ENCODE measurements at regions not wholly inside any gene's neighbourhood (a gene's known extent, or its start where the extent isn't known, plus 50 kb on each side); places are given as distances from the start of the nearest gene placed in this dataset.

DNA sequence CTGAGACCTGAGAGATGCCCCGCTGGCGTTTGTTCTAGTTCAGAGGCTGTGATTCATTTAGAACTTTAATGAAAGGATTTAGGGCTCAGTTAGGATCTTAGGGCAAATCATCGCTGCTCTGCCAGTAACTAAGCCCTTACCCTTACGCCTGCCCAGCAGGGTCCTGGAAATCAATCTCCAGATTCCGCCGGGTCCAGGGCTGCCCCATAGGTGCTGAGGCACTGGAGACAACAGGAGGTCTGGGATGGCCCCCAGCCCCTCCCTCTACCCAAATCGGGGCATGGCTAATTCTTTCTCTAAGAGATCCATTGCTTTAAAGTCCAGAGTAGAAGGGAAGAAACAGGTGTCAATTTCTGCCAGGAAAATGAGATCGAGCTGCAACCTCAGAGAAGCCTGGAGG is 83.1 kb downstream of the SDC1 start:
- Histone ChIP-seq H3K27ac (ENCODE audit: low read depth, low read length) (no peak overlapping the region), H3K36me3 (ENCODE audit: control insufficient read depth in 1 of 2, insufficient read depth in 2 of 2, low read length in 2 of 2) (no peaks in the 10 kb centered on the region), H3K9ac (ENCODE audit: low read depth in 1 of 2, low read length in 2 of 2) (no peak overlapping the region), H3K4me3 (ENCODE audit: low read depth in 1 of 2, low read length in 2 of 2) (no peak overlapping the region), H3K27me3 (ENCODE audit: control insufficient read depth in 1 of 2, insufficient read depth in 2 of 2, low read length in 2 of 2) (no peaks in the 10 kb centered on the region), H3K4me1 (ENCODE audit: control insufficient read depth in 1 of 2, insufficient read depth in 2 of 2, low read length in 2 of 2) (peaks cover 18 to 25% of the 10 kb centered on the region in 2 donors), H3K9me3 (ENCODE audit: control insufficient read depth in 1 of 2, low read length in 2 of 2) (no peaks in the 10 kb centered on the region)

GRCh38 chr2:20141056-20141762 is 83.7 kb downstream of the SDC1 start:
- Histone ChIP-seq H3K4me3 (ENCODE audit: low read depth in 1 of 2, low read length in 2 of 2) (no peak overlapping the region), H3K27ac (ENCODE audit: low read depth, low read length) (no peak overlapping the region), H3K9me3 (ENCODE audit: control insufficient read depth in 1 of 2, low read length in 2 of 2) (no peaks in the 10 kb centered on the region), H3K27me3 (ENCODE audit: control insufficient read depth in 1 of 2, insufficient read depth in 2 of 2, low read length in 2 of 2) (no peaks in the 10 kb centered on the region), H3K9ac (ENCODE audit: low read depth in 1 of 2, low read length in 2 of 2) (no peak overlapping the region), H3K4me1 (ENCODE audit: control insufficient read depth in 1 of 2, insufficient read depth in 2 of 2, low read length in 2 of 2) (peaks cover 17 to 24% of the 10 kb centered on the region in 2 donors), H3K36me3 (ENCODE audit: control insufficient read depth in 1 of 2, insufficient read depth in 2 of 2, low read length in 2 of 2) (no peaks in the 10 kb centered on the region)

- Histone ChIP-seq H3K27me3 (ENCODE audit: control insufficient read depth in 1 of 2, insufficient read depth in 2 of 2, low read length in 2 of 2) (no peaks in the 10 kb centered on the region), H3K4me3 (ENCODE audit: low read depth in 1 of 2, low read length in 2 of 2) (no peak overlapping the region), H3K9me3 (ENCODE audit: control insufficient read depth in 1 of 2, low read length in 2 of 2) (no peaks in the 10 kb centered on the region), H3K27ac (ENCODE audit: low read depth, low read length) (no peak overlapping the region), H3K36me3 (ENCODE audit: control insufficient read depth in 1 of 2, insufficient read depth in 2 of 2, low read length in 2 of 2) (no peaks in the 10 kb centered on the region), H3K9ac (ENCODE audit: low read depth in 1 of 2, low read length in 2 of 2) (no peak overlapping the region), H3K4me1 (ENCODE audit: control insufficient read depth in 1 of 2, insufficient read depth in 2 of 2, low read length in 2 of 2) (peaks cover 15 to 24% of the 10 kb centered on the region in 2 donors)
These were observed 84.4 kb downstream of the SDC1 start for GRCh38 chr2:20140321-20141055.

- no peak overlapping the region for H3K9ac ChIP-seq (ENCODE audit: low read depth in 1 of 2, low read length in 2 of 2)
- peaks cover 11 to 18% of the 10 kb centered on the region in 2 donors for H3K4me1 ChIP-seq (ENCODE audit: control insufficient read depth in 1 of 2, insufficient read depth in 2 of 2, low read length in 2 of 2)
- H3K36me3 ChIP-seq (ENCODE audit: control insufficient read depth in 1 of 2, insufficient read depth in 2 of 2, low read length in 2 of 2), result no peaks in the 10 kb centered on the region
- H3K27ac ChIP-seq (ENCODE audit: low read depth, low read length), result no peak overlapping the region
- no peaks in the 10 kb centered on the region for H3K9me3 ChIP-seq (ENCODE audit: control insufficient read depth in 1 of 2, low read length in 2 of 2)
- H3K4me3 ChIP-seq (ENCODE audit: low read depth in 1 of 2, low read length in 2 of 2), result no peak overlapping the region
- no peaks in the 10 kb centered on the region for H3K27me3 ChIP-seq (ENCODE audit: control insufficient read depth in 1 of 2, insufficient read depth in 2 of 2, low read length in 2 of 2)
These were observed 85.3 kb downstream of the SDC1 start for GRCh38 chr2:20139407-20140172.

DNA sequence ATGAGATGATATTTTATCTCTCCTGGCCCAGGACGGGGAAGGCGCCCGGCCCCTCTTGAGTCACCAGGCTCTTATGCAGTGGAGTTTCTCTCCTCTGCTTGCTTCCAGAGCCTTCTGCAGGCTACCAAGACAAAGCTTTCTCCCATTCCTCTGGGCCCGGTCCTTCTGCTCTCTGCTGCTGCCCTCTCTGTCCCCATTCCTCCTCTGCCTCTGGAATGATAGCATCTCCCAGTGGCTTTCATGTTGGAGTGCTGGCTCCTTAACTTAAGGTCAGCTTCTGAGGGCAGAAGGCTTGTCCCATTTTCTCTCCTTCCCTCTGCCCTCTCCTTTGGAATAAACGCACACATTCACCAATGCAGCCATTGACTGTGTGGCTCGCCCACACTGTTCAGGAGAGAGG is 86.2 kb downstream of the SDC1 start:
- Histone ChIP-seq H3K27me3 (ENCODE audit: control insufficient read depth in 1 of 2, insufficient read depth in 2 of 2, low read length in 2 of 2) (no peaks in the 10 kb centered on the region), H3K9me3 (ENCODE audit: control insufficient read depth in 1 of 2, low read length in 2 of 2) (no peaks in the 10 kb centered on the region), H3K9ac (ENCODE audit: low read depth in 1 of 2, low read length in 2 of 2) (no peak overlapping the region), H3K4me1 (ENCODE audit: control insufficient read depth in 1 of 2, insufficient read depth in 2 of 2, low read length in 2 of 2) (peaks cover 11 to 18% of the 10 kb centered on the region in 2 donors), H3K4me3 (ENCODE audit: low read depth in 1 of 2, low read length in 2 of 2) (no peak overlapping the region), H3K36me3 (ENCODE audit: control insufficient read depth in 1 of 2, insufficient read depth in 2 of 2, low read length in 2 of 2) (no peaks in the 10 kb centered on the region), H3K27ac (ENCODE audit: low read depth, low read length) (no peak overlapping the region)

GRCh38 chr2:20137884-20138283 is 86.5 kb upstream of the LAPTM4A start:
- H3K27ac ChIP-seq (ENCODE audit: low read depth, low read length), result no peak overlapping the region
- H3K36me3 ChIP-seq (ENCODE audit: control insufficient read depth in 1 of 2, insufficient read depth in 2 of 2, low read length in 2 of 2), result no peaks in the 10 kb centered on the region
- H3K9ac ChIP-seq (ENCODE audit: low read depth in 1 of 2, low read length in 2 of 2), result peak overlapping the region in 1 of 2 donors; percentile 14
- no peaks in the 10 kb centered on the region for H3K9me3 ChIP-seq (ENCODE audit: control insufficient read depth in 1 of 2, low read length in 2 of 2)
- H3K4me1 ChIP-seq (ENCODE audit: control insufficient read depth in 1 of 2, insufficient read depth in 2 of 2, low read length in 2 of 2), result peaks cover 11 to 18% of the 10 kb centered on the region in 2 donors
- H3K4me3 ChIP-seq (ENCODE audit: low read depth in 1 of 2, low read length in 2 of 2), result no peak overlapping the region
- H3K27me3 ChIP-seq (ENCODE audit: control insufficient read depth in 1 of 2, insufficient read depth in 2 of 2, low read length in 2 of 2), result no peaks in the 10 kb centered on the region

- H3K4me1 ChIP-seq (ENCODE audit: control insufficient read depth in 1 of 2, insufficient read depth in 2 of 2, low read length in 2 of 2), result peaks cover 11 to 18% of the 10 kb centered on the region in 2 donors
- no peaks in the 10 kb centered on the region for H3K9me3 ChIP-seq (ENCODE audit: control insufficient read depth in 1 of 2, low read length in 2 of 2)
- H3K9ac ChIP-seq (ENCODE audit: low read depth in 1 of 2, low read length in 2 of 2), result no peak overlapping the region
- no peaks in the 10 kb centered on the region for H3K36me3 ChIP-seq (ENCODE audit: control insufficient read depth in 1 of 2, insufficient read depth in 2 of 2, low read length in 2 of 2)
- no peak overlapping the region for H3K4me3 ChIP-seq (ENCODE audit: low read depth in 1 of 2, low read length in 2 of 2)
- H3K27ac ChIP-seq (ENCODE audit: low read depth, low read length), result no peak overlapping the region
- no peaks in the 10 kb centered on the region for H3K27me3 ChIP-seq (ENCODE audit: control insufficient read depth in 1 of 2, insufficient read depth in 2 of 2, low read length in 2 of 2)
These were observed 85.7 kb upstream of the LAPTM4A start for GRCh38 chr2:20137131-20137571.

GRCh38 chr2:20136149-20136548 is 84.7 kb upstream of the LAPTM4A start:
- Histone ChIP-seq H3K36me3 (ENCODE audit: control insufficient read depth in 1 of 2, insufficient read depth in 2 of 2, low read length in 2 of 2) (no peaks in the 10 kb centered on the region), H3K9me3 (ENCODE audit: control insufficient read depth in 1 of 2, low read length in 2 of 2) (no peaks in the 10 kb centered on the region), H3K27ac (ENCODE audit: low read depth, low read length) (no peak overlapping the region), H3K27me3 (ENCODE audit: control insufficient read depth in 1 of 2, insufficient read depth in 2 of 2, low read length in 2 of 2) (no peaks in the 10 kb centered on the region), H3K9ac (ENCODE audit: low read depth in 1 of 2, low read length in 2 of 2) (peak overlapping the region in 1 of 2 donors; percentile 18), H3K4me1 (ENCODE audit: control insufficient read depth in 1 of 2, insufficient read depth in 2 of 2, low read length in 2 of 2) (peaks cover 14 to 27% of the 10 kb centered on the region in 2 donors), H3K4me3 (ENCODE audit: low read depth in 1 of 2, low read length in 2 of 2) (no peak overlapping the region)

- H3K27me3 ChIP-seq (ENCODE audit: control insufficient read depth in 1 of 2, insufficient read depth in 2 of 2, low read length in 2 of 2), result no peaks in the 10 kb centered on the region
- no peak overlapping the region for H3K27ac ChIP-seq (ENCODE audit: low read depth, low read length)
- H3K9me3 ChIP-seq (ENCODE audit: control insufficient read depth in 1 of 2, low read length in 2 of 2), result no peaks in the 10 kb centered on the region
- no peaks in the 10 kb centered on the region for H3K36me3 ChIP-seq (ENCODE audit: control insufficient read depth in 1 of 2, insufficient read depth in 2 of 2, low read length in 2 of 2)
- H3K9ac ChIP-seq (ENCODE audit: low read depth in 1 of 2, low read length in 2 of 2), result no peak overlapping the region
- peaks cover 19 to 32% of the 10 kb centered on the region in 2 donors for H3K4me1 ChIP-seq (ENCODE audit: control insufficient read depth in 1 of 2, insufficient read depth in 2 of 2, low read length in 2 of 2)
- H3K4me3 ChIP-seq (ENCODE audit: low read depth in 1 of 2, low read length in 2 of 2), result no peak overlapping the region
These were observed 84.2 kb upstream of the LAPTM4A start for GRCh38 chr2:20135631-20136050.

Measured in duodenal mucosa (tissue), 2 donors.